AG04450 (cell line): ENCODE measurements at regions not wholly inside any gene's neighbourhood (a gene's known extent, or its start where the extent isn't known, plus 50 kb on each side); places are given as distances from the start of the nearest gene placed in this dataset.

Experiments
- CTCF ChIA-PET: fragments of 300-600, 350-600 bp; formaldehyde crosslinking; extraction: SDS; loops from one replicate; lab custom pipeline; 2022; ENCODE audit warnings: antibody characterized with exemption, inconsistent platforms; lab: Charles Lee
- POLR2A ChIA-PET: fragments of 350-600 bp; formaldehyde crosslinking; extraction: SDS; loops from one replicate; lab custom pipeline; 2021; ENCODE audit warnings: antibody characterized with exemption, inconsistent platforms; lab: Yijun Ruan, JAX
- DNase-seq: peaks from one replicate; pipeline ENCODE4 v3.0.0-alpha.2; 2011; ENCODE audit warnings: low read depth, low spot score
- H3K27ac ChIP-seq: one replicate; pipeline ENCODE4 v1.5.1; 2012; ENCODE audit warnings: low read depth, low read length, control low read depth
- H3K27me3 ChIP-seq: one replicate; pipeline ENCODE4 v1.6.0; 2012; ENCODE audit warnings: low read length; ENCODE audit not compliant: control insufficient read depth, insufficient read depth
- H3K4me3 ChIP-seq: 2 replicates; pipeline ENCODE4 v1.5.1; 2011; ENCODE audit warnings: mild to moderate bottlenecking, low read depth, low read length, control low read depth
- H3K9me3 ChIP-seq: 2 replicates; pipeline ENCODE4 v1.5.1; 2012; ENCODE audit warnings: low read length; ENCODE audit not compliant: control insufficient read depth, insufficient read depth
- TF ChIP-seq, protein P1 (sequence below): IDR thresholded peaks from 2 replicates; pipeline ENCODE4 v1.5.1; 2011; ENCODE audit warnings: low read depth, low read length, control low read depth, inconsistent platforms

DNA sequence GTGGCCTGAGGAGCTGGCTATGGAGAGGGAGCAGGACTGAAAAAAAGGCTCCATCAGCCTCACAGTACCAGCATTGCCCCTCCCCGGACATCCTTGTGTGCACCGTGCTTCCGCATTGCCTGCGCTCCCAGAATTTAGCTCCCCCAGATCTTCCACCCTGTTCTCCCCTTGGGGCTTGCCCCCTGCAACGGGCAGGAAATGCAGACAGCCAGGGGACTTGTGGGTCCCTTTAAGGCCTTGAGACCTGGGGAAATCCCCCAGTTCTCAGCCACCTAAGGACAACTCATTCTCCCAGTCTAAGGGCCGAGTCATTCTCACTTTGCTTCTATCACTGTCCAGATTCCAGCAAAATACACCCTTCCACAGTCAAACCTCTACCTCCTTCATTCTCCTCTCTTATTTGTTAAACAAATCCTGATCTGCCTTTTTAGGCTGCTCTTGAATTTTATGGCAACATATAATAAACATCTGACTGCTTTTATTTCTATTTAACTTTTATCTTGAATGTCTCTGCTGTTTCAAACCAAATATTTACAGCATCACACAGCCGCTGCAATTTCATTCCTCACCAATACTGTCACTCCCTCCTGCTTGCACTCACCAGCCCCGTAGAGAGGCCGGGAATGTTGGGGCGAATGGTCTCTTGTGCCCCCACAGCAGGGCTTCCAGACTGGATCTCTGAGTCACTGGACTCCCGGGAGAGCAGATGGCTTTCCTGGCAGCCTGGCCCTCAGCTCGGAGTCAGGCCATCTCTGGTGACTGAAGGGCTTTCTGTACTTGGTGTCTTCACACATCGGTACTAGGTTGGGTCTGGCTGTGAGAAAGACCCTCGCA, 221.9 kb downstream of the TSHZ3 start:
- DNase-seq = peak; percentile 94
- POLR2A ChIA-PET = interaction anchor here (0.6 to 1.6 kb wide), 8 partner anchors 9 to 309 kb away, joined by 3 to 5 read pairs (median 4); no protein-coding TSS in a partner anchor
- TF ChIP-seq, protein P1, sequence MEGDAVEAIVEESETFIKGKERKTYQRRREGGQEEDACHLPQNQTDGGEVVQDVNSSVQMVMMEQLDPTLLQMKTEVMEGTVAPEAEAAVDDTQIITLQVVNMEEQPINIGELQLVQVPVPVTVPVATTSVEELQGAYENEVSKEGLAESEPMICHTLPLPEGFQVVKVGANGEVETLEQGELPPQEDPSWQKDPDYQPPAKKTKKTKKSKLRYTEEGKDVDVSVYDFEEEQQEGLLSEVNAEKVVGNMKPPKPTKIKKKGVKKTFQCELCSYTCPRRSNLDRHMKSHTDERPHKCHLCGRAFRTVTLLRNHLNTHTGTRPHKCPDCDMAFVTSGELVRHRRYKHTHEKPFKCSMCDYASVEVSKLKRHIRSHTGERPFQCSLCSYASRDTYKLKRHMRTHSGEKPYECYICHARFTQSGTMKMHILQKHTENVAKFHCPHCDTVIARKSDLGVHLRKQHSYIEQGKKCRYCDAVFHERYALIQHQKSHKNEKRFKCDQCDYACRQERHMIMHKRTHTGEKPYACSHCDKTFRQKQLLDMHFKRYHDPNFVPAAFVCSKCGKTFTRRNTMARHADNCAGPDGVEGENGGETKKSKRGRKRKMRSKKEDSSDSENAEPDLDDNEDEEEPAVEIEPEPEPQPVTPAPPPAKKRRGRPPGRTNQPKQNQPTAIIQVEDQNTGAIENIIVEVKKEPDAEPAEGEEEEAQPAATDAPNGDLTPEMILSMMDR = no peak
- CTCF ChIA-PET = interaction anchor here (1.6 kb wide), 1 partner anchor 9 kb away, joined by 5 read pairs; no protein-coding TSS in a partner anchor
- Histone ChIP-seq H3K9me3 (no peaks in the 10 kb centered on the region; the same call in 1 of the 2 replicates), H3K27ac (peak overlapping the region; percentile 98), H3K4me3 (peak overlapping the region; percentile 34; the same call in 1 of the 2 replicates), H3K27me3 (no peaks in the 10 kb centered on the region)

DNA sequence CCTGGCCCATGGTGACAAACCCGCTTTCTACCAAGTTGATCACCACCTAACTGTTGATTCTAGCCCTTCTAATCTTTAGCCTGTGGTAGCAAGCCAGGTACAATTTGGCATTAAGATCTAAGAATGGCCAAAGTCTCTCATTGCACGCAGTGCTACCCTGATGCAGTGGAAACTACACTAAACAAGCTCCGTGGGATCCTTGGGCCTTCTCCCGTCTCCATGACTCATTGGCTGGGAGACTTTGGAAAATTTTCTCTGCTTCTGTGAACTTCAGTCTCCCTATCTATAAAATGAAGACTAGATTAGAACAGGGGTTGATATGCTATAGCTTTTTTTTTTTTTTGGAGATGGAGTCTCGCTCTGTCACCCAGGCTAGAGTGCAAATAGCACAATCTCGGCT, 223.0 kb downstream of the TSHZ3 start:
- no peak for DNase-seq
- H3K27me3 ChIP-seq = no peaks in the 10 kb centered on the region
- TF ChIP-seq, protein P1 = no peak
- no peaks in the 10 kb centered on the region; the same call in 1 of the 2 replicates for H3K9me3 ChIP-seq
- peak overlapping the region; percentile 98 for H3K27ac ChIP-seq
- CTCF ChIA-PET = no interaction called here
- H3K4me3 ChIP-seq = no peak overlapping the region
- POLR2A ChIA-PET = interaction anchor here (0.9 to 1.5 kb wide), 3 partner anchors 10 to 204 kb away, joined by 3 to 4 read pairs (median 4); no protein-coding TSS in a partner anchor

DNA sequence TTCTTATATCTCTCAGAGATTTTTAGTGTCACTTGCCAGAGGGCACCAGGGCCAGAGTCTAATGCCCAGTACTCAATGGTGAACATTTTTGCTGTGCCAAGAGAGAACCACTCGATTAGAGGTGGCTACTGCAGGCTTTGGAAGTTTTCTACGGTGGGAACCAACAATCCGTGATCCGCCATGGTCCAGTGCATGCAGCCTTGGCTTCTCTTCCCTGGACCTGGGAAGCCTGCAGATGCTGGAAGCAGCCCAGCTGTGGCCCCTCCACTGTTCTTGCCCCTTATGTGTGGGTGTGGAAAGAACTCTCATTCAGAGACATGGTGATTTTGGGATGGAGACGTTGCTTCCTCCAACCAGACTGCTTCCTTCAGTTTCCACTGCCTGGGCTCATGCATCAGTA, 224.2 kb downstream of the TSHZ3 start:
- ChIA-PET POLR2A (no interaction called here), CTCF (no interaction called here)
- DNase-seq = no peak
- Histone ChIP-seq H3K27me3 (no peaks in the 10 kb centered on the region), H3K4me3 (no peak overlapping the region), H3K27ac (no peak overlapping the region), H3K9me3 (no peaks in the 10 kb centered on the region)
- TF ChIP-seq, protein P1 = no peak

DNA sequence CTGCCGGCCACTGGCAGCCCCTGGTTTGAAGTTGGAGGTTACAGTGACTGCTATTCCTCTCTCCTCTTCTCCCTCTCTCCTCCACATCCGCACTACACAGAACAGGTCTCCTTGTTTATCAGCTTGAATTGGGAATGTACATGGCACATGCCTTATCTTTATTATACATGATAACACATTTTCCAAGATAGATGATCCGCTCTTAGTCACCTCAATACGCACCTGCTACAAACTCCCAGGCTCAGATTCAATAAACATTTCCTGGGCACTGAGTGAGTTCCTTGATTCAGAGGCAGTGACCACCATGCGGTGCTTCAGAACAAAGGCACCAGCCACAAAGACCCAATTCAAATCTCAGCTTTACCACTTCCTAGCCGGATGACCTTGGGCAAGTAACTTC, 227.7 kb downstream of the TSHZ3 start:
- ChIA-PET POLR2A (no interaction called here), CTCF (no interaction called here)
- no peaks in the 10 kb centered on the region for H3K27me3 ChIP-seq
- no peaks in the 10 kb centered on the region for H3K9me3 ChIP-seq
- no peak overlapping the region for H3K27ac ChIP-seq
- TF ChIP-seq, protein P1 = no peak
- no peak overlapping the region for H3K4me3 ChIP-seq
- no peak for DNase-seq

DNA sequence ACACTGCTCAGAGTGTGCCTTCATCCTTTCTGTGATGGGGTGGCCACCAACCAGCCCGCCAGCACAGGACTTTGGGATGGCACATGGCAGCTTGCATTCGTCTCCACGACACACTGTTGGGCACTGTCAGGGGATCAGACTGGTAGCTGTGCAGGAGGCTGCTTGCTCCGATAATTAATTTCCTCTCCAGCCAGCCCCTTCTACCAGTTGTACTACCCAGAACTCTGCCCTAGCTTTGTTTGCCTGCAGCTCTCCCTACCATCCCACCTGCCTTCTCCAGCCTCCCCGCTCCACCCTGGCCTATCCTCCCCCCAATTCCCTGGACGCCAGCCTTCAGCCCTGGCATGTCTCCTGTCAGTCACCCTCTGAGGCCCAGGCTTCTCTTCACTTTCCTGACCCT, 228.3 kb downstream of the TSHZ3 start:
- H3K27me3 ChIP-seq = no peaks in the 10 kb centered on the region
- CTCF ChIA-PET = interaction anchor here (0.8 kb wide), 1 partner anchor 11 kb away, joined by 3 read pairs; no protein-coding TSS in a partner anchor
- POLR2A ChIA-PET = no interaction called here
- TF ChIP-seq, protein P1 = no peak
- no peaks in the 10 kb centered on the region for H3K9me3 ChIP-seq
- no peak for DNase-seq
- no peak overlapping the region for H3K27ac ChIP-seq
- H3K4me3 ChIP-seq = no peak overlapping the region
